Left ventricle myocardium superior (tissue), 1 donor: ENCODE measurements at regions not wholly inside any gene's neighbourhood (a gene's known extent, or its start where the extent isn't known, plus 50 kb on each side); places are given as distances from the start of the nearest gene placed in this dataset.

Source experiments
- ATAC-seq: fragments of 200-7000 bp; cut with Tn5 transposase; one replicate; pipeline ENCODE4 v1.9.1; 2020; ENCODE audit warnings: mild to moderate bottlenecking, moderate library complexity
- DNase-seq: peaks from one replicate; pipeline ENCODE4 v3.0.0-alpha.2; 2020
- intact Hi-C: fragments of 100-400 bp; cut with micrococcal nuclease; formaldehyde crosslinking; loops from one replicate; pipeline ENCODE4 v1.11.0; 2022
- donor health status: DM: no; HTN: yes; CAD: no; lungs with severe emphysema.

GRCh38 chr17:33504571-33504970, 211.5 kb upstream of the ASIC2 start:
- intact Hi-C loops, result no loop called here
- ATAC-seq (no peak), DNase-seq (no peak)

- intact Hi-C loops, result no loop called here
- DNase-seq, result no peak
- peak; percentile 36 for ATAC-seq
Measured at GRCh38 chr17:33506889-33507650, 214.0 kb upstream of the ASIC2 start.

DNA sequence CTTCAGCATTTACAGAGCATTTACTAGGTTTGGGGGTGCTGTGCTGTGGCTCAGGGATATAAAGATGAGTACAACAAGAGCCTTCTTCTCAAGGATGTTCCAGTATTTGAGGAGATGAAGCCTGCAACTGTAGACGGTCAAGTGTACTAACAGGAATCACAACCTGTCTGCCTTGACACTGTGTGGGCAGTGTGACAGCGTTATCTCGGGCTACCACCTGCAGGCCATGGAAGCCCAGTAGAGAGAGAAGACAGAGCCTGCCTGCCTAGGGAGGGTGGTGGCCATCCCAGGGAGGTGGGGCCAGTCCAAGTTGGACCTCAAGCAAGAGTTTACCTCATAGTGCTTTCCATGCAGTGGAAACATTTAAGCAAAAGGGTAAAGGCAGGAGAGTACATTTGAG, 215.1 kb upstream of the ASIC2 start:
- ATAC-seq, result no peak
- intact Hi-C loops, result no loop called here
- no peak for DNase-seq

- DNase-seq (no peak), ATAC-seq (no peak)
- intact Hi-C loops, result no loop called here
Measured at GRCh38 chr17:33509331-33509730, 216.2 kb upstream of the ASIC2 start.

GRCh38 chr17:33511670-33512069, 218.6 kb upstream of the ASIC2 start:
- intact Hi-C loops, result no loop called here
- ATAC-seq (no peak), DNase-seq (no peak)

GRCh38 chr17:33512113-33512512, 219.0 kb upstream of the ASIC2 start:
- no peak for DNase-seq
- intact Hi-C loops, result no loop called here
- no peak for ATAC-seq

DNA sequence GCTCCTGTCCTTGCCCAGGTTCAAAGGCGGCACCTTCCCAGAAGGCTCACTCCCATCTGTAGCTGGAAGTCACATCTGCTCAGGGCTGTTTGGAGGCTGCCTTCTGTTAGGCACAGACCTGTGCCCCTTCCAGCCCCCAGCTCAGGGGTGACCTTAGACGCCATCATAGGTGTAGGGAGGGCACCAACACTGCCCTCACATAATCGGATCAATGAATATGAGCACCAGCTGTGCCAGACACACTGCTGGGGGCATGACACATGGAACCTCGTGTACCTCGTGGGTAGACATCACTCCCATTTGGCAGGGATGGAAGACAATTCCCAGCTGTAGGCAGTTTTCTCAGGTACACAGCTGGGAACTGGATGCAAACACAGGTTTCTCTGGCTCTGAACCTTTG, 220.7 kb upstream of the ASIC2 start:
- intact Hi-C loops, result no loop called here
- ATAC-seq (no peak), DNase-seq (no peak)

DNA sequence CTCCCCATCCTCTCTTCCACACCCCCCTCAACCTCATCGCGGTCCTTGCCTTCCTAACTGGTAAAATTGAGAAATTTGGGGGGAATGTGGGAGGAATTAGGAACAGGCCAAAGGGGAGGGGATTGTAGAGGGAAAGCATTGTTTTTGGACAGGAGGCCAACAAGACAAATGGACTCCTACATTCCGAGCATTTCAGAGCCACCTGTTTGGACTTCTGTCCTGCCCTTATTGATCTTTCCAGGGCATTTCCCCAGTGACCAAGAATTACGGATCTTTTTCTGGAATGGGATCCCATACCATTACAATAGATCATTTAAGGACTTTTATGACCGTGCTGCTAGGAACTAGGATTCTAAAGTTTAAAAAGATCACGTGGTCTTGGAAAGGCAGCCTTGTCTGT, 221.3 kb upstream of the ASIC2 start:
- ATAC-seq (no peak), DNase-seq (no peak)
- intact Hi-C loops, result no loop called here

DNA sequence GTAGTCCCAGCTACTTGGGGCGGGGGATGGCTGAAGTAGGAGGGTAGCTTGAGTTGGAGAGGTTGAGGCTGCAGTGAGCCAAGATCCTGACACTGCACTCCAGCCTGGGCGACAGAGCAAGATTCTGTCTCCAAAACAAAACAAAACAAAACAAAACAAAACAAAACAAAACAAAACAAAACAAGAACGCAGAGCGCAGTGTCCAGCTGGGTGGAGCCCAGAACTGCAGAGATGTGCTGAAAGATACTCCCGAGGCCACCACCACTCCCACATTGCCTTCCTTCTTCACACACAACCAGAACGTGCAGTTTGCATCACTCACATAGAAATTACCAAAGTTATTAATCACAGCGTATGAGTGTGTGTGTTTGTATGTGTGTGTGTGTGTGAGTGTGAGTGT, 222.9 kb upstream of the ASIC2 start:
- no peak for ATAC-seq
- intact Hi-C loops, result no loop called here
- DNase-seq, result no peak

- ATAC-seq, result no peak
- intact Hi-C loops, result no loop called here
- DNase-seq, result no peak
Measured at GRCh38 chr17:33516645-33517044, 223.6 kb upstream of the ASIC2 start.

DNA sequence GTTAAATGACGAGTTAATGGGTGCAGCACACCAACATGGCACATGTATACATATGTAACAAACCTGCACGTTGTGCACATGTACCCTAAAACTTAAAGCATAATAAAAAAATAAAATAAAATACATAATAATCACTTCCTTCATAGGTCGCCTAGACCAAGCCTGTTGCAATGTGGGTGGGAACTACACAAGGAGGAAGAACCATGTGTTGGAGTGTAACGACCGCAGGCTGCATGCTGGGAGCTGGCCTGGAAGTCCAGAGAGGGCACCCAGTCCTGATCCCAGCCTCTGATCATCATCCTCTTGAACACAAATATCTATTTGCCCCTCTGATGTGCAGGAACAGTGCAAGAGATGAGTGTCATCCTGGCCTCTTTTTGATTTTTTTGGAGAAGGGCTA, 224.7 kb upstream of the ASIC2 start:
- DNase-seq (no peak), ATAC-seq (no peak)
- intact Hi-C loops, result no loop called here

DNA sequence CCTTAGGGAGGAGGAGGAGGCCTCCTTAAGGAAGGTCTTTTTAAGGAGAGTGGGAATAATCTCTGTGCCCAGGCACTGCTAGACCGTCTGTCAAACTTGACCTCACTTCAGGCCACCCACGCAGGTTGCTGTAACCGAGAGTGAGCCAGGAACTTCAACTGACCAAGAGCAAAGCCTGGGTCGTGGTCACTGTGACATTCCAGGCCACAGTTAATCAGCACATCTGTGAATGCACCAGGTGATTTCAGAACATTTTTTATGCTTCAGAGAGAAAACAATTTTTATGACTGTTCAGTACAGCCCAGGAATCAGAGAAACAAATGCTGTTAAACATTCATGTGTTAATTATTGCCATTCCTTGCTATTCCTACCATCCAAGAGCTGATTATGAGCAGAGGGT, 226.6 kb upstream of the ASIC2 start:
- DNase-seq (no peak), ATAC-seq (no peak)
- intact Hi-C loops, result loop anchor here (10.0 kb wide), 1 partner anchor 155 kb away; no protein-coding TSS in a partner anchor

- ATAC-seq, result peak; percentile 58
- DNase-seq, result peak; percentile 59
- intact Hi-C loops, result loop anchor here (10.0 kb wide), 1 partner anchor 154 kb away; no protein-coding TSS in a partner anchor
Measured at GRCh38 chr17:33520426-33521330, 227.6 kb upstream of the ASIC2 start.

GRCh38 chr17:33521784-33522183, 228.7 kb upstream of the ASIC2 start:
- no peak for DNase-seq
- intact Hi-C loops, result loop anchor here (10.0 kb wide), 1 partner anchor 153 kb away; no protein-coding TSS in a partner anchor
- ATAC-seq, result no peak

GRCh38 chr17:33522623-33523022, 229.5 kb upstream of the ASIC2 start:
- intact Hi-C loops, result loop anchor here (10.0 kb wide), 1 partner anchor 152 kb away; no protein-coding TSS in a partner anchor

GRCh38 chr17:33523577-33523981, 230.5 kb upstream of the ASIC2 start:
- intact Hi-C loops, result loop anchor here (10.0 kb wide), 1 partner anchor 151 kb away; no protein-coding TSS in a partner anchor
- peak; percentile 88 for ATAC-seq
- DNase-seq, result no peak

More at GRCh38 chr17:33522623-33523022, 229.5 kb upstream of the ASIC2 start:
- DNase-seq (no peak), ATAC-seq (no peak)

- DNase-seq (no peak), ATAC-seq (no peak)
- intact Hi-C loops, result loop anchor here (10.0 kb wide), 1 partner anchor 150 kb away; no protein-coding TSS in a partner anchor
Measured at GRCh38 chr17:33525186-33525585, 232.1 kb upstream of the ASIC2 start.

GRCh38 chr17:33526717-33527116, 233.6 kb upstream of the ASIC2 start:
- intact Hi-C loops, result loop anchor here (10.0 kb wide), 1 partner anchor 148 kb away; no protein-coding TSS in a partner anchor
- DNase-seq (no peak), ATAC-seq (no peak)

DNA sequence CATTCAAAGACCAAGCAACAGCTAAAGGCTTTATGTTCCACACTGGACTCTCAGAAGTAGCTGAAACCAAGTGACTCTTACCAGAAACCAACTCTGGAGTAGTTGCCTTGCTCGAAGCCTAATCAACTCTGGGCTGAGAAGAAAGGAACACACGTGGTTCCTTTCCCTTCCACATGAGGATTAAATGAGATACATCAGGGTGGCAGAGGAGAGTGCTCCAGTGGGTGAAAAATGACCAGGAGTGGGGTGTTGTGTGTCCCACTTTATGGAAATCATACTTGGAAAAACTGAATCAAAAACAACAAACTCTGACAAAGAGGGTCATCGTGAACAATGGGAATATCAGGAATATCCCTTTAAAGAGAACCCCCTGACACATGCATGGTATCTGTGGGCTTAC, 234.2 kb upstream of the ASIC2 start:
- intact Hi-C loops, result loop anchor here (10.0 kb wide), 1 partner anchor 148 kb away; no protein-coding TSS in a partner anchor
- ATAC-seq, result no peak

GRCh38 chr17:33528846-33529245, 235.8 kb upstream of the ASIC2 start:
- ATAC-seq (no peak), DNase-seq (no peak)
- intact Hi-C loops, result loop anchor here (10.0 kb wide), 1 partner anchor 146 kb away; no protein-coding TSS in a partner anchor

More for the DNA sequence above, 234.2 kb upstream of the ASIC2 start:
- DNase-seq, result no peak
